DMS153 treated with DMSO at 0.1 percent for 48 hours (cell line): ENCODE measurements at regions not wholly inside any gene's neighbourhood (a gene's known extent, or its start where the extent isn't known, plus 50 kb on each side); places are given as distances from the start of the nearest gene placed in this dataset.

Source experiments
- DNase-seq: peaks from one replicate; lab custom pipeline; 2025; ENCODE audit not compliant: unreplicated experiment; lab: John Stamatoyannopoulos, UW

DNA sequence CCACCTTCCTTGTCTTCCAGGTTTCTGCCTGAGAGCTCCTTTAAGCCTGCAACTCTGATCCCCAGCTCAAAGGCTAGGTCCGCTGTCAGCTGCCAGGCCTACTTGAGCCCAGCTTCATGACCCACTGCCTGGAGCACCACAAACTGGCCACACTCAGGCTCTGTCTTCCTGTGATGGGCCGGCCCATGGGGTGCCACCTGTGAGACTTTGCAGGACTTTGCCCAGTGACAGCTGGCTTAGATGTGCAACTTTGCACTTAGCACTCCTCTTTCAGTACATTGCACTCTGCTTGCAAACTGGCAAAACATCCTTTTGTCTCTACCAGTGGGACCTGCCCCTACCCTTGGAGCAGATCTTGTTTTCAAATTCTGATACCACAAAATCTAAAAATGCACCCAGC lies 311.5 kb upstream of the PDE4D start:
- no peak for DNase-seq

DNA sequence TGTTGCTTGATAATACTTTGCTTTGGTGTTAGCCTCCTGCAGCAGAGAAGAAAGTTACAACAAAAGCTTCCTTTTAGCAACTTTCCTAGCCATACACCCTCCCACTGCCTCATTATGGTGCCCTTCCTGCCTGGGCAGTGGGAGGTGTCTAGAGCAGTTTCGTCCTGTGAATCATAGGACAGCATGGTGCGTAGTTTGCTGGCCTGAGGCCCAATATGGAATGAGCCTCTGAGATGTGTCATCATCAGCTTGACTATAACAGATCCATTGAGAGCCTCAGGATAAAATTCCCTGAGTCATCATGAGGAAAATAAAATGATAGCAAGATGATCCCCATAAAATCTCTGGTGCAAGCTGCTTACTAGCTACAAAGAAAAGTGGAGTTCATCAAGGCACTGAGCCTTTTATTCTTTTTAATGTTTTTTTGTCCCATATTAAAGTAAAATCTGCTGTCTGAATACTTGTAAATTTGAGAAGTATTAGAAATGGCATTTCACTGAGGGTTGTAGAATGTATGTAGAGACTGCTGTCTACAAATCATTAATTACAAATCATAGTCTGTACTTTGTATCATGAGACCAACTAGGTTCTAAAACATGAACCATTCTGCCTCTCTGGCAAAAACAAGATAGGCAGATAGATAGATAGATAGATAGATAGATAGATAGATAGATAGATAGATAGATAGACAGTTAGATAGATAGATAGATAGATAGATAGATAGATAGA lies 303.0 kb upstream of the PDE4D start:
- DNase-seq: no peak

DNA sequence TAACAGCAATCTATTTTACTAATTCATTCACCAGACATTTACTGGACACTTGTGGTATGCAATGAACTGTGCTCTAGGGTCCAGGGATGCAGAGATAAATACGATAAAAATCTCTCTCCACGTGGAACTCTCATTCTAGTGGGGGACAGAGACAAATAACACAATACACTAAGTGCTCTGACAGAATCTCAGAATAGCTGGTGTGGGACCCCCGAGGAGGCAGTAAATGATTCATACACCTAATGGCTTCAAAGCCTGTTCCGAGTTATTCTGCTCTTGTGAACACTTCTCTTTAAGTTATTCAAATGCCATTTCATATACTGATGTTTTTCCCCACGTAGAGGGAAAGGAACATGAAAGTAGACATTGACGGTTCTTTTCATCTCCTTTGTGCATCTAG lies 302.0 kb upstream of the PDE4D start:
- DNase-seq: no peak

- DNase-seq: no peak
Observed at GRCh38 chr5:60195083-60195482, 301.6 kb upstream of the PDE4D start.

DNA sequence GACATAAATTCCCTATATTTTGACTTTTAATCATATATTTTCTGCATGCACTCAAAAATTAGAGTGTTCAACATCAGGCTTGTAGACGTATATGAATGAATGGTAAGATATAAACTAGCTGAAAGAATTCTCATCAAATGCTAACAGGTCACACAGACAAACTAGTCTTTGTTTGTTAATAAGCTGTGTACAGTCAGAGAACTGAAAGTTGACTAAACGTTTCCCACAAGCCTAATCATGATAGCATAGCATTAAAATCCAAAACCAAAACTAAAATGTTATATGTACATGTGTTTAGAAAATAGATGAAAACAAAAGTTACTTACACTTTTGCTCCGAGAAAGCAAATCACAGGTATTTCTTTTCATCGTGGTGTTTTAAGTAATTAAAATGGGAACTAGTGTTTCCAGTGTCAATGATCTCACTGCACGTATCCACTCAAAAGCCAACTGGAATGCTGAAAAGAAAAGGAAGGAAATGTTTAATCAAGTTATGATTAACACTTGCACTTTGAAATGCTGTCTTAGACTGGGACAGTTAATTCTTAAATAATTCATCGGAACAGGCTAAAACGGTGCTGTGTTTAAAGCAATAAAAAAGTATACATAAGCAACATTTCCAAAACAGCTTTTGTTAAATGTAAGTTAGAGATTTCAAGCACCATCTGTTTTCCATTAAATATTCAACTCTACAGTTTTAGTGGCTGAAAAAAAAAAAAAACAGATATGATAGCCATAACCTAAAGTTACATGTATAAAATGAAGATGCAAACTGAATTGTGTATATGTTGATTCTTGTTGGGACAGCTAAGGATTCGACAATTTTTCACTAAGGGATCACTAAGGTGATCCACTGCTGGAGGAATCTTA lies 291.9 kb upstream of the PDE4D start:
- no peak for DNase-seq

- DNase-seq: no peak
Observed at GRCh38 chr5:60184606-60185005, 291.1 kb upstream of the PDE4D start.

DNA sequence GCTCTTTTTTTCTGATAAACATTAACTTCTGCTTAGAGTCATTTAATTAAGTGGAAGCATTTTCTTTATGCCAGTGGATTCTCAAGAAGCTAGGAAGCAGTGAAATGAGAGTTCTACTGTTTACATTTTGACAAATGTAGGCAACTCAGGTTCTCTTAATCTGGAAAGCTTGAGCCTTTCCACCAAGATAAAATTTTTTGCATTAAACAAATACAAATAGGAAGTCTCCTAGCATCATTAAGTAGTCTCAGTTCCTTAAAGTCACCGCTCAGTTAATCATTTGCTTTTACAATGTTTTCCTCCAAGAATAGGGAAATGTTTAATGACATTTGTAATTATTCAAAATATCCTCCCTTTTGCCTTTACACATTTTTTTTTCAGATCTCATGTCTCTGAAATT lies 290.4 kb upstream of the PDE4D start:
- DNase-seq: no peak

DNA sequence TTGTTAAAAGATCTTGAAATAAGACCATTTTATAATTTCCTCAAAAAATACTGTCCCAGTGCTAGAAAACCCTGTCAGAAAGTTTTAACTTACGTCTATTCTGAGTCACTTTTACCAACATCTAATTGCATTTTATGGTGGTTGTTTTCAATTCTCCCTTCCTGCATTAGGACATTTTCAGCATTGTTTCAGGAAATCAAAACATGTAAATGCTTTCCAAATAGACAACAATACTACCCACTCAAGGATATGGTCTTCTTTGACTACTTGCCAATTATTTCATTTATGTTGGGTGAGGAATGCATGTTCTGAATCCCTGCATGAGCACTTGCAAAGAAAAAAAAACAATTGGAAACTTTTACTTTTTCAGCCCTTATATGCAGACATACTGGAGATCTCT lies 284.6 kb upstream of the PDE4D start:
- DNase-seq: no peak

GRCh38 chr5:60177596-60177995 lies 284.1 kb upstream of the PDE4D start:
- no peak for DNase-seq

- no peak for DNase-seq
Observed at GRCh38 chr5:60173667-60174066, 280.1 kb upstream of the PDE4D start.

DNA sequence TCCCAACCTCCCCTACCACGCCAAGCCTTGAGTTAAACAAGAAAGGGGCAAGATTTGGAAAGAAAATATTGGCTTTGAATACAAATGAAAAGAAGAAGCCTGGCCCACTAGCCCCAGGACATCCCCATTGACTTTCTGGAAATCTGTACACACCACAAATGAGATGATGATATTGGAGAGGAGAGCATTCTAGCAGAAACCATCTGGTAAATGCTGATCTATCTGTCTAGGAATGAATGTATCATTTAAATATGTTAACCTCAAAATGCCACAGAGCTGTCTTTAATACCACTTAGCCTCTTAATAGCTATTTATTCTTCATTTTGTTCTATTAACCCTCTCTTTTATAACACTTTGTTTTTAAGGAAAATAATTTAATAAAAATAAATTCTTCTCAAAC lies 270.2 kb upstream of the PDE4D start:
- no peak for DNase-seq

GRCh38 chr5:60162441-60162840 lies 268.9 kb upstream of the PDE4D start:
- no peak for DNase-seq

DNA sequence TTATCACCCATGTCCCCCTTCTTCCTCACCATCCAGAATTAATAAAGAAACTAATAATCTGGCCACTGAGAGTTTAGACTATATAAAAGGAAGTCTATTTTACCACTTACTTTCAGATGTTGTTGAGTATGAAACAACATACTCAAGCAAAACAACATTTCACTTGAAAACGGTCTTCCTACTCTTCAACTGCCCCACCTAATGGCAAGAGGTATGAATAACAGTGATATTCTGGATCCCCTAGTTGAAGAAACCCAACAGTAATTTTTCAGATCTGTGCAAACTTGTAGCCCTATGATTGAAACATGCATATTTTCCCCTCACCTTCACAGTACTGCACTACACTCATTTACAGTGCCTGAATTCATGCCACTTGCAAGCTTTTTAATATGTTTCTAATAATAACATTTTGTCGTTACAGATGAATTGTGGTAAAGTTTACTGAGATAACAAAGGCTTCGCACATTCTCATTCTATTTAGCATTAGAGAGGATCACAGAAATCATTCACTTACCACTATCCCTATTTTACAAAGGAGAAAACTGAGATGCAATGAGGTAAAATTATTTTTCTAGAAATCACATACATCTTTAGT lies 267.9 kb upstream of the PDE4D start:
- peak; percentile 1 for DNase-seq

GRCh38 chr5:60149081-60149480 lies 255.6 kb upstream of the PDE4D start:
- no peak for DNase-seq

GRCh38 chr5:60148366-60148765 lies 254.8 kb upstream of the PDE4D start:
- no peak for DNase-seq

DNA sequence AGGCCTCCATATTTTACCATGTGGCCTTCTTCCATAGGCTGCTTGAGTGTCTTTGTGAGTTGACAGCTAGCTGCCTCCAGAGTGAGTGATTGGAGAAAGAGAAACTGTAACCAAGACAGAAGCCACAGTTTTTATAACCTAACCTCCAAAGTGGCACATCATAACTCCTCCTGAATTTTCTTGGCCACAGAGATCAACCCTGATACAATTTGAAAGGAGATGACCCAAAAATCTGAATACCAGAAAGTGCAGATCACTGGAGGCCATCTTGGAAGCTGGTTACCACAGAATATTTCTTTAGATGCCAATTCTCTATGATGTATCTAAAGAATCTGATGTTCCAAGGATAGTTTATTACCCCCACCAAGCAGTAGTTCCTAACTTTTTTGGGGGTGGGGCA lies 254.3 kb upstream of the PDE4D start:
- no peak for DNase-seq

DNA sequence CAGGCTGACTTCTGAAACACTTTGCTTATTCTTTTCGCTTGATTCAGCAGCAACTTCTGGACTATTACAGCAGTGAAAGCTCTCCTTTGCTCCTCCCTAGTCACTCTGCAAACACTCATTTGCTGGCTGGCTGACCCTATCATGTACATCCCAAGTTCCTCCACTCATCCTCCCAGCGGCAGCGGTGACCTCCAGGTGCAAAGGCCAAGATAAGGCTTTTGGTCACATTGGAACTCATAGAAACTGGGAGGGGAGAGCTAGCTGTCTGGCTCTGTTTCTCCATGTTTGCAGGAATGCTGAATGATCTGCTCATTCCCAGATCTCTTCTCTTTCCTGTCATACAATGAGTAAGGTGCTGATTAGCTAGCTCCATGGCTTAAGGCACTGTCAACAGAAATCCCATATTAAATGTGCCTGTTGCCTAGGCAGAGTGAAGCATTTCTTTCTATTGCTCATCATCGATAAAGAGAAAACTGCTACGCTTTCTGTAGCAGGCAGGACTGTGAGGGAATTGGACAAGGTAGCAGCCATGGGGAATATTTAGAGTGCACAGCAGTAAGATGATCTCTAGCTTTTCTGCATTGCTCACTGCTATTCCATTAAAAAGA lies 250.5 kb upstream of the PDE4D start:
- DNase-seq: no peak

- no peak for DNase-seq
Observed at GRCh38 chr5:60141119-60141518, 247.6 kb upstream of the PDE4D start.

- no peak for DNase-seq
Observed at GRCh38 chr5:60136841-60137240, 243.3 kb upstream of the PDE4D start.

GRCh38 chr5:60131504-60131903 lies 238.0 kb upstream of the PDE4D start:
- DNase-seq: no peak

GRCh38 chr5:60125636-60126035 lies 232.1 kb upstream of the PDE4D start:
- DNase-seq: no peak
